ENCODE measurements at regions not wholly inside any gene's neighbourhood (a gene's known extent, or its start where the extent isn't known, plus 50 kb on each side); places are given as distances from the start of the nearest gene placed in this dataset.

DNA sequence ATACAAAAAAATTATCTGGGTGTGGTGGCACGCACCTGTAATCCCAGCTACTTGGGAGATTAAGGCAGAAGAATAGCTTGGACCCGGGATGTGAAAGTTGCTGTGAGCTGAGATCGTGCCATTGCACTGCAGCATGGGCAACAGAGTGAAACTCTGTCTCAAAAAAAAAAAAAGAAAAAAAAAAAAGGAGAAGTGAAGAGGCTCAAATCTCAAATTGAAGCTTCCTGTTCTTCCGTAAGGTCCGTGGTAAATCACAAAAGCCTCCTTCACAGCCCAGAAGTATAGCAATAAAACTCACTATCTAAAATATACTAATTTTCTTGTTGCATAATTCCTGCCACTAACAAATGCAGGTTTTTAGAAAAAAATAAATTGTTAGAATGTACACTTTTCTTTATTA lies 498.2 kb upstream of the BRINP3 start:
- TF ChIP-seq, protein P1, sequence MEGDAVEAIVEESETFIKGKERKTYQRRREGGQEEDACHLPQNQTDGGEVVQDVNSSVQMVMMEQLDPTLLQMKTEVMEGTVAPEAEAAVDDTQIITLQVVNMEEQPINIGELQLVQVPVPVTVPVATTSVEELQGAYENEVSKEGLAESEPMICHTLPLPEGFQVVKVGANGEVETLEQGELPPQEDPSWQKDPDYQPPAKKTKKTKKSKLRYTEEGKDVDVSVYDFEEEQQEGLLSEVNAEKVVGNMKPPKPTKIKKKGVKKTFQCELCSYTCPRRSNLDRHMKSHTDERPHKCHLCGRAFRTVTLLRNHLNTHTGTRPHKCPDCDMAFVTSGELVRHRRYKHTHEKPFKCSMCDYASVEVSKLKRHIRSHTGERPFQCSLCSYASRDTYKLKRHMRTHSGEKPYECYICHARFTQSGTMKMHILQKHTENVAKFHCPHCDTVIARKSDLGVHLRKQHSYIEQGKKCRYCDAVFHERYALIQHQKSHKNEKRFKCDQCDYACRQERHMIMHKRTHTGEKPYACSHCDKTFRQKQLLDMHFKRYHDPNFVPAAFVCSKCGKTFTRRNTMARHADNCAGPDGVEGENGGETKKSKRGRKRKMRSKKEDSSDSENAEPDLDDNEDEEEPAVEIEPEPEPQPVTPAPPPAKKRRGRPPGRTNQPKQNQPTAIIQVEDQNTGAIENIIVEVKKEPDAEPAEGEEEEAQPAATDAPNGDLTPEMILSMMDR (IDR thresholded peaks at IDR 0.05): no peak
- TF ChIP-seq POLR2A (IDR thresholded peaks at IDR 0.05; ENCODE audit: low read depth) (no peak), EP300 (IDR thresholded peaks at IDR 0.05) (no peak), POLR2AphosphoS5 (IDR thresholded peaks at IDR 0.05) (no peak)
